Activated CD8-positive, alpha-beta memory T cell treated with anti-CD3 and anti-CD28 coated beads, Interleukin-2, amount 10 ng/mL, durations not matched to agents 7 days and 5 days (primary cell): ENCODE measurements at regions not wholly inside any gene's neighbourhood (a gene's known extent, or its start where the extent isn't known, plus 50 kb on each side); places are given as distances from the start of the nearest gene placed in this dataset.
"Not testable (repeated sequence)": the region's sequence is repeated elsewhere in the genome, so short reads cannot be mapped to it uniquely, and the experiment has no call there.

Experiments used
- ATAC-seq: fragments of 150-1000 bp; cut with Tn5 transposase; one replicate; pipeline ENCODE4 v1.10.0; 2021; ENCODE audit warnings: moderate library complexity
- CTCF ChIA-PET: fragments of 350-600 bp; sonication (Branson Sonifier 250); formaldehyde crosslinking; loops from one replicate; lab custom pipeline; 2021; ENCODE audit warnings: antibody characterized with exemption; lab: Charles Lee
- DNase-seq: peaks from one replicate; pipeline ENCODE4 v3.0.0-alpha.2; 2020
- H3K27ac Mint-ChIP-seq: one replicate; pipeline ENCODE4 v1.8.0; 2021; ENCODE audit warnings: mild to moderate bottlenecking, mixed read lengths
- H3K27me3 Mint-ChIP-seq: one replicate; pipeline ENCODE4 v1.8.0; 2021; ENCODE audit warnings: mixed read lengths
- H3K36me3 Mint-ChIP-seq: one replicate; pipeline ENCODE4 v1.8.0; 2021; ENCODE audit warnings: mild to moderate bottlenecking, mixed read lengths
- H3K4me1 Mint-ChIP-seq: one replicate; pipeline ENCODE4 v1.8.0; 2021; ENCODE audit warnings: mixed read lengths
- H3K4me3 Mint-ChIP-seq: one replicate; pipeline ENCODE4 v1.8.0; 2021; ENCODE audit warnings: mild to moderate bottlenecking, moderate library complexity, mixed read lengths
- H3K9me3 Mint-ChIP-seq: one replicate; pipeline ENCODE4 v1.8.0; 2022; ENCODE audit warnings: low read depth, mixed read lengths

DNA sequence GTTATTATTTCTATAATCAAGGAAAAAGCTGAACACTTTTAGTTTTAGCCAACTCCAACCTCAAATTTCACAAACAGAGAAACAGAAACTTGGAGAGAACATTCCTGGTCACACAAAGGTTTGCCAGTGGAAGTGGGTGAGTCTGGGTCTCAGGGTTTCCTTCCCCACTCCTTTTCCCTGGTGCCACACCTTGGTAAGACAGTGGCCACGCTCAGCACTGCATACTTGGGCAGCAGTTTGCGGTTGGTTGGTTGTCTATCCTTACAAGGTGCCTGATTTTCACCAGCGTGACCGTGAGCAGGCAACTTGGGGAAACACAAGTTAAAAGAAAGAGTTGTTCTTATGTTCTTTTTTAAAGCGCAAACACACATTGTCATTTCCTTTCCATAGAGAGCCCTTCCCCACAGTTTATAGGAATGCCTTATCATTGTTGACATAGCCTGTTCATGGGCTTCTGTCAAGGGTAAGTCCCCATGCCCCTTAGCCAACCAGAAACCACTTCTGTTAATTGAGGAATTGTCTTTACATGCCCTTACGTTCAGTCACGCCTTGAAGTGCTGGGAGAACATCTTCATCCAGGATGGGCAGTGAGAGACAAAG, 82.2 kb downstream of the RIN2 start:
- ATAC-seq (no peak), DNase-seq (no peak)
- CTCF ChIA-PET, result no interaction called here
- H3K27me3 Mint-ChIP-seq, result peaks cover 10% of the 10 kb centered on the region
- H3K4me1 Mint-ChIP-seq, result no peaks in the 10 kb centered on the region
- no peaks in the 10 kb centered on the region for H3K36me3 Mint-ChIP-seq
- no peak overlapping the region for H3K4me3 Mint-ChIP-seq
- H3K27ac Mint-ChIP-seq, result no peak overlapping the region
- no peaks in the 10 kb centered on the region for H3K9me3 Mint-ChIP-seq

DNA sequence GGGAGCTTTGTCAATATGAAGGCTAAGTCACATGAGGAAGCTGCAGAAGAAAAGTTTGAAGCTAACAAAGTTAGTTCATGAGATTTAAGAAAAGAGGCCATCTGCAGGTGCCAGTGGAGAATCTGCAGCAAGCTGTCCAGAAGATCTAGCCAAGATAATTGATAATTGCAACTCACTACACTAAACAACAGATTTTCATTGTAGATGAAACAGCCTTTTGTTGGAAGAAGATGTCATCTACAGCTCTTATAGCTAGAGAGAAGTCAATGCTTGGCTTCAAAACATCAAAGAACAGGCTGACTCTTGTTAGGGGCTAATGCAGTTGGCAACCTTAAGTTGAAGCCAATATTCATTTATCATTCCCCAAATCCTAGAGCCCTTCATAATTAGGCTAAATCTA, 83.7 kb downstream of the RIN2 start:
- Mint-ChIP-seq H3K36me3 (no peaks in the 10 kb centered on the region), H3K9me3 (no peaks in the 10 kb centered on the region), H3K27ac (no peak overlapping the region), H3K27me3 (peaks cover 10% of the 10 kb centered on the region), H3K4me1 (no peaks in the 10 kb centered on the region), H3K4me3 (no peak overlapping the region)
- DNase-seq, result no peak
- ATAC-seq, result no peak
- CTCF ChIA-PET, result no interaction called here

DNA sequence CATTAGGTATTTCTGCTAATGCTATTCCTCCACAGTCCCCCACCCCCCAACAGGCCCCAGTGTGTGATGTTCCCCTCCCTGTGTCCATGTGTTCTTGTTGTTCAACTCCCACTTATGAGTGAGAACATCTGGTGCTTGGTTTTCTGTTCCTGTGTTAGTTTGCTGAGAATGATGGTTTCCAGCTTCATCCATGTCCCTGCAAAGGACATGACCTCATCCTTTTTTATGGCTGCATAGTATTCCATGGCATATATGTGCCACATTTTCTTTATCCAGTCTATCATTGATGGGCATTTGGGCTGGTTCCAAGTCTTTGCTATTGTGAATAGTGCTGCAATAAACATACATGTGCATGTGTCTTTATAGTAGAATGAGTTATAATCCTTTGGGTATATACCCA, 86.8 kb downstream of the RIN2 start:
- H3K27ac Mint-ChIP-seq, CTCF ChIA-PET, H3K4me1 Mint-ChIP-seq: not testable (repeated sequence)

DNA sequence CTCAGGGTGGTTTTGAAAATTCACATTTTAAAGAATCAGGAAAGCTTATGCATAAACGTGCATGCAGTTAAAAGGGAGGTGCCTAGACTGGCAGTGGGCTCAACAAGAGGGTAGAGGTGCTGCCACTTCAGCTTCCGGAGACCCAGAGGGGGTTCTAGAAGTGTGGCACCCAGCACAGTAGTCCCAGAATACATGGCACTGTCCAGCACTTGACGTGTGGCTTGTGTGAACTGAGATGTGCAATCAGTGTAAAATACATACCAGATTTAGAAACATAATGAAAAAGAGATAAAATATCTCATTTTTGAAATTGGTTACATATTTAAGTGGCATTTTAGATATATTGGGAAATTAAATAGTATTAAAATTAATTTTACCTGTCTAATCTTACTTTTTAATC, 89.3 kb downstream of the RIN2 start:
- ATAC-seq (no peak), DNase-seq (no peak)
- no peak overlapping the region for H3K27ac Mint-ChIP-seq
- no peaks in the 10 kb centered on the region for H3K36me3 Mint-ChIP-seq
- no peaks in the 10 kb centered on the region for H3K9me3 Mint-ChIP-seq
- H3K27me3 Mint-ChIP-seq, result peaks cover 14% of the 10 kb centered on the region
- no peak overlapping the region for H3K4me3 Mint-ChIP-seq
- no peaks in the 10 kb centered on the region for H3K4me1 Mint-ChIP-seq
- CTCF ChIA-PET, result no interaction called here

More for the DNA sequence above, 86.8 kb downstream of the RIN2 start:
- not testable (repeated sequence) for DNase-seq, H3K4me3 Mint-ChIP-seq, H3K36me3 Mint-ChIP-seq, H3K9me3 Mint-ChIP-seq, ATAC-seq
- peaks cover 14% of the 10 kb centered on the region for H3K27me3 Mint-ChIP-seq

DNA sequence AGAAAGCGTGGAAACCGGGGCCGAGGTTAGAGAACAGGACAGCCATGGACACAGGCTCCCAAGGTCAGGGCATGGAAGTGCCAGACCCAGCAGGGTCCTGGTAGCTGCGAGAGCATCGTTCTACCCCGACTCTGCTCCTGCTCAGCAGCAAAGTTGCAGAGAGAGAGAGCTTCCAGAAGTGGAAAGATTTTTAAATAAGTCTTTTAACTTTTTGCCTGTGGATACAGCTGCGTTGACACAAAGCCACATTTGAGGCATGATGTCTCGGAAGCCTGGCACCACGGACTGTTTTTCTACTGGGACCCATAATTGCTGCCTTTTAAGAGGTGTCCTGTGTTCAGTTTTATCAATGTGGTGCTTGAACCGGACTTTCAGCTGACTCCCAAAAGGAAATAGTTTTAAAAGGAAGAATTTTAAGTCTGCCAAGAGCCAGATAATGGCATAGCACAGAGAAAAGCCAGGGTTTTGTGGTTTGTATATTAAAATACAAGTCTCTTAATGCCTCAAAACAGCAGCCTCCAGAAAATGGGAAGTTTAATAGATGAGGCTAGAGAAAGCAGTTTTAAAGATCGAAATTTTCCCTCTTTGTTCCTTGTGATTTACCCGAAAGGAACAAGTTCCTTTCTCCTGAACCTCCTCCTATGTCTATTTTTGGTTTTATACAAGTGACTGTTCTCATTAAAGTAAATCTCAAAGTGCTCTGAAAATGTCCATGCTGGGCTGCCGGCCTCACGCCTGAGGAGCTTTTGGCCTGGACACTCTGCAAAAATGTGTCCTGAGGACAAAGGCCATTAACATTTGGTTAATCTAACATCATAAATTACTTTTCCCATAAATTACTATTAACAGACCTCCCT, 91.5 kb downstream of the RIN2 start:
- peaks cover 2% of the 10 kb centered on the region for H3K9me3 Mint-ChIP-seq
- no peak overlapping the region for H3K27ac Mint-ChIP-seq
- DNase-seq, result no peak
- H3K4me1 Mint-ChIP-seq, result no peaks in the 10 kb centered on the region
- ATAC-seq, result no peak
- peaks cover 11% of the 10 kb centered on the region for H3K27me3 Mint-ChIP-seq
- CTCF ChIA-PET, result no interaction called here
- H3K36me3 Mint-ChIP-seq, result no peaks in the 10 kb centered on the region
- no peak overlapping the region for H3K4me3 Mint-ChIP-seq

DNA sequence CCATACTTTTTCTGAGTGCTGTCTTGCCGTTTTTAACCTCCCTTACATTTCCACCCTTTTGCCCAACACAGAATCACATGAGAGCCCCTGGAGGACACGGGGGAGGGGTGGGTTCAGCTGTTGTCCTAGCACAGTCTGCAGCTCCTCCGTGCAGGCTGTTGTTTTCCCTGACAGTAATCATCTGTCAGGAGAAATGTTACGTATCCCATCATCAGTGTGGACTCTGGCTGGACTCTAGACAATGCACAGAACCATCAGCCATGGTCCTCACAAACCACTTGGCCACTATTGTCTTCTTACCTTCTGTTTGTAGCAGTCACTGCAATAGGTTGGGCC, 92.1 kb downstream of the RIN2 start:
- no peak overlapping the region for H3K4me3 Mint-ChIP-seq
- ATAC-seq, result no peak
- H3K4me1 Mint-ChIP-seq, result no peaks in the 10 kb centered on the region
- H3K27me3 Mint-ChIP-seq, result peaks cover 11% of the 10 kb centered on the region
- H3K9me3 Mint-ChIP-seq, result peaks cover 2% of the 10 kb centered on the region
- no peak overlapping the region for H3K27ac Mint-ChIP-seq
- DNase-seq, result no peak
- CTCF ChIA-PET, result no interaction called here
- H3K36me3 Mint-ChIP-seq, result no peaks in the 10 kb centered on the region

DNA sequence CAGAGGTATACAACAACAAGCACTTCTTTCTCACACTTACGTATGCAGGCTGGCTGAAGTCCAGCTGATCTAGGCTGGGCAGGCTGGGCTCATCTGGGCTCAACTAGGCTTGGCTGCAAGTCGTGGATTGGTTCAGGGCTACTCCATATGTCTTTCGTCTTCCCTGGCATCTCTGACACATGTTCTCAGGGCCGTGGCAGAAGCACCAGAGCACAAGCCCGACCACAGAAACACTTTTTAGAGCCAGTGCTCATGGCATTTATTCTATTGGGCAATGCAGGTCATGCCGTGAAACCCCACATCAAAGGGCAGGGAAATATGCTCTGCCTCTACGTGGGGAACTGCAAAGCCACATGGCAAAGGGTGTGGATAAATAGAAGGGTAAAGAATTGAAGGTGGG, 93.8 kb downstream of the RIN2 start:
- H3K27ac Mint-ChIP-seq, result no peak overlapping the region
- ATAC-seq (no peak), DNase-seq (no peak)
- no peak overlapping the region for H3K4me3 Mint-ChIP-seq
- CTCF ChIA-PET, result no interaction called here
- peaks cover 6% of the 10 kb centered on the region for H3K27me3 Mint-ChIP-seq
- H3K9me3 Mint-ChIP-seq, result peaks cover 2% of the 10 kb centered on the region
- no peaks in the 10 kb centered on the region for H3K4me1 Mint-ChIP-seq
- no peaks in the 10 kb centered on the region for H3K36me3 Mint-ChIP-seq

DNA sequence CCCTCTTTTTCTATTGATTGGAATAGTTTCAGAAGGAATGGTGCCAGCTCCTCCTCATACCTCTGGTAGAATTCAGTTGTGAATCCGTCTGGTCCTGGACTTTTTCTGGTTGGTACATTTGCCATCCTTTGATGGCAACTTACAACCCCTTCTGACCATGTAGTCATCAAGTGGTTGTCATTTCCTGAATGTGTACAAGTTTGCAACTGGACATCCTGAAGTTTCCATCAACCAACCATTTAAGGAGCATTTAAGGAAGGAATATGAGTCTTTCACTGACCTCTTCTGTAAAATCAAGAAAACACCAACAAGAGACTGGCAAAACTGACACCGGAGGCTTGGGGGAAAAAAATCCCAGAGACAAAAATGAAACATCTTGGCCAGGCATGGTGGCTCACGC, 97.4 kb downstream of the RIN2 start:
- Mint-ChIP-seq H3K4me3 (no peak overlapping the region), H3K4me1 (no peaks in the 10 kb centered on the region), H3K36me3 (no peaks in the 10 kb centered on the region), H3K27ac (no peak overlapping the region), H3K9me3 (peaks cover 2% of the 10 kb centered on the region), H3K27me3 (peaks cover 2% of the 10 kb centered on the region)
- DNase-seq (no peak), ATAC-seq (no peak)
- CTCF ChIA-PET, result no interaction called here

DNA sequence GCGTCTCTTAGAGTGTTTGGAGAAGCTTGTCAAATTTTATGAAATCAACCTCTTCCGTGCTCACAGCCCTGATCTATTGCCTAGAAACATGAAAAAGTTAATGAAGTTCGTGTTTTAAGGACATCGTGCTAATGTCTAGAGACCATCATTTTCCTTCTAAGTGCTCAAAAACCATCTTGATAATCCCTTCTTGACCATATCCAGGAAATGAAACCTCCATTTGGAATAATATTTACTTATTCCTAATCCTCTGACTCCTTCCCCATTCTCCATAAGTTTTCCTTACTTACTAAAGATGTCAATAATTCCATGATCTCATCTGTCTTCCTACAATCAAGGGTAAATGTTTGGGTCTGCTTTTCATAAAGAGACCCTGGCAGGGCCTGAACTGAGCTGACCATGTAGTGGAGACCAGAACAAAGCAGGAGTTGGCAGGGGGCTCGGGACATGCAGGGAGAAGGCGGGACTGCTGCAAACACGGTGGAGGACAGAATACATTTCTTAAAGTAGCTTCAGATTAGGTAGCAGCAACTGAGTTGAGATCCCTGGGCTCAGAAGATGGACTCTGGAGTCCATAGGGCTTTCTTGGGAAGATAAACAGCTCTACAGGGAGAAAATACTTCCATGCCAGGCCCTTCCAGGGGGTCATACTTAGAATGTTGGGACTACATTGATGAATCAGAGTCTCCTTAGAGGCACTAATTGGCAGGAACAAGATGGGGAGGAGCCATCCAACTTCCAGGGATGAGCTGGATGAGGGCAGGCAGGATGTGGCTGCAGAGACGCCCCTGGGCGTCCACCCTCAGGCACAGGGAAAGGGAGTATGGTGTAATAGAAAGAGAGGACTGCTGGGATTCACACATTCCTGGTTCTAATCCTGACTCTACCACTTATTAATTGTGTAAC, 100.7 kb downstream of the RIN2 start:
- ATAC-seq (no peak), DNase-seq (no peak)
- Mint-ChIP-seq H3K4me1 (peaks cover 11% of the 10 kb centered on the region), H3K36me3 (no peaks in the 10 kb centered on the region), H3K27me3 (peaks cover 4% of the 10 kb centered on the region), H3K4me3 (no peak overlapping the region), H3K27ac (no peak overlapping the region), H3K9me3 (peaks cover 2% of the 10 kb centered on the region)
- CTCF ChIA-PET, result no interaction called here

DNA sequence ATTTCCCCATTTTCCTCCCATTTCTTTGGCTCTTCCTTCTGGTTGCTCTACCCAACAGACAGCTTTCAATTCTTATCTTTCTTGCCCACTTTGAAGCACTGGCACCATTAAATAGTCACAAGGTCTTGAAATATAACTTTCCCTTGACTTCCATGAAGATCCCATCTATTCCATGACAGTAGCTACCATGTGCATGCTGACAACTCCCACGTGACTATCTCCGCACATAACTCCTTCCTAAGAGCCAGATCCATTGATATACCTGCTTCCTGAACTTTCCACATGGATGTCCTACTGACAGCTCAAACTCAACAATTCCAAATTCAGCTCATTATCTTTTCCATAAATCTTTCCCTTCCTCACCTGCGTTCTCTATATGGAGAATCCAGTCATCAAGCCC, 101.4 kb downstream of the RIN2 start:
- DNase-seq (no peak), ATAC-seq (no peak)
- Mint-ChIP-seq H3K4me3 (no peak overlapping the region), H3K27me3 (peaks cover 4% of the 10 kb centered on the region), H3K9me3 (peaks cover under 1% of the 10 kb centered on the region), H3K4me1 (peaks cover 11% of the 10 kb centered on the region), H3K27ac (no peak overlapping the region), H3K36me3 (no peaks in the 10 kb centered on the region)
- CTCF ChIA-PET, result no interaction called here

DNA sequence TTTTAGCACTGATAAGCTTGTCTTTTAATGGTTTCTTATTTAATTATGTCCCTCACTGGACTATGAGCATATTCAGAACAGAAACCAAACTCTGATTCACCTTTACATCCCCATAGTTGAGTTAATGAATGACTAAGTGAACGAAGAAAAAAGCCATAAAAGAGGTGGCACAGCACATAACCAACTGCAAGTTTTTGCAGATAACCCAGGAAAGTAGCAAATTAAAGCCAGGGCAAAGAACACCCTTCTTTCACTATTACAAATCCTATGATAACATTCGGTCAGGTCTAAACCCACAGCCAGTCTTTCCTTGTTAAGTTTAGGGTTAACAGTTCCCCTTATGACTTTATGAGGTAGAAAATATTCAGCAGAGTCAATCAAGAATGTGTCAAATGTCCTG, 102.7 kb downstream of the RIN2 start:
- no peaks in the 10 kb centered on the region for H3K9me3 Mint-ChIP-seq
- no peak overlapping the region for H3K4me3 Mint-ChIP-seq
- peaks cover 11% of the 10 kb centered on the region for H3K4me1 Mint-ChIP-seq
- DNase-seq (no peak), ATAC-seq (no peak)
- H3K27ac Mint-ChIP-seq, result no peak overlapping the region
- H3K27me3 Mint-ChIP-seq, result peaks cover 4% of the 10 kb centered on the region
- CTCF ChIA-PET, result no interaction called here
- no peaks in the 10 kb centered on the region for H3K36me3 Mint-ChIP-seq

DNA sequence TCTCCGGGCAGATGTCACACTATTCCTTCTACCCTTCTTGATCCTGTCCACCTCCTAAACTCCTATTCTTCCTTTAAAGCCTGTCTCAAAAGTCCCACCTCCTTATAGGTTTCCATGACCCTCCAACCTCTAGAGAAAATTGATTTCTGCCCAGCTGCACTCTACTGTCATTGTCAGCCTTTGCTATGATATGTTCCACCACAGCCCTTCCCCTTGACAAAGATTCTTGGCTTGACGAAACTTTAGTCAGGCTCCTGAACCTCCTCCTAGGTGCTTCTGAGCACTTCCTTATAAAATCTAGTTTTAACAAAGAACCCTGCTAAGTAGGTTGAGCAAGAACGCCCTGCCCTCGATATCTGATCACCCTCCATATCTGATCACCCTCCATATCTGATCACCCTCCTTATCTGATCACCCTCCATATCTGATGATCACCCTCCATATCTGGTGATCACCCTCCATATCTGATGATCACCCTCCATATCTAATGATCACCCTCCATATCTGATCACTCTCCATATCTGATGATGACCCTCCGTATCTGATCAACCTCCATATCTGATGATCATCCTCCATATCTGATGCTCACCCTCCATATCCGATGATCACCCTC, 103.2 kb downstream of the RIN2 start:
- H3K4me3 Mint-ChIP-seq, result no peak overlapping the region
- H3K9me3 Mint-ChIP-seq, result no peaks in the 10 kb centered on the region
- H3K27me3 Mint-ChIP-seq, result peaks cover 4% of the 10 kb centered on the region
- H3K4me1 Mint-ChIP-seq, result peaks cover 11% of the 10 kb centered on the region
- H3K36me3 Mint-ChIP-seq, result no peaks in the 10 kb centered on the region
- CTCF ChIA-PET, result no interaction called here
- no peak overlapping the region for H3K27ac Mint-ChIP-seq
- ATAC-seq (no peak), DNase-seq (no peak)

DNA sequence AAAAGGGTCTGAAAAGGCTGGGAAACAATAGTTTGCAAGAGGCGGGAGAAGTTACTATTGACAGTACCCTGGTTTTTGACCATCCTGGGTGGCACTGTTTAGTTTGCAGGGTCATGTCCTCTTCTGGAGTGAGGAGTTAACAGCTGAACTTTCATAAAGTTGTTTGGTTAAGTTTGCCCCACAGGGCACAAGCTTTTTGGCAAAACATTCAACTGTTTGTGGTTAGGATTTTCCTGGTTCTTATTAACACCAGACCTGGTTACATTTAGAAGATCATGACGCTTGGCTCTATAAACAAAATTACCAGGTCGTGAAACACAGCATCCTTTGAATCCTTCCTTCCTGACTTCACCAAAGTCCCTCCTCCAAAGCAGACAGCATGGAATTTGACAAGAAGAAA, 106.1 kb downstream of the RIN2 start:
- DNase-seq (no peak), ATAC-seq (no peak)
- Mint-ChIP-seq H3K27ac (no peak overlapping the region), H3K9me3 (no peaks in the 10 kb centered on the region), H3K4me3 (no peak overlapping the region), H3K4me1 (peaks cover 11% of the 10 kb centered on the region), H3K36me3 (no peaks in the 10 kb centered on the region), H3K27me3 (peaks cover 2% of the 10 kb centered on the region)
- CTCF ChIA-PET, result no interaction called here
